GM18520 (cell line): ENCODE measurements at regions not wholly inside any gene's neighbourhood (a gene's known extent, or its start where the extent isn't known, plus 50 kb on each side); places are given as distances from the start of the nearest gene placed in this dataset.

Experiments used
- ATAC-seq: cut with Tn5 transposase; IDR thresholded peaks from one replicate; pipeline ENCODE4 v1.9.1; 2021; ENCODE audit not compliant: unreplicated experiment

DNA sequence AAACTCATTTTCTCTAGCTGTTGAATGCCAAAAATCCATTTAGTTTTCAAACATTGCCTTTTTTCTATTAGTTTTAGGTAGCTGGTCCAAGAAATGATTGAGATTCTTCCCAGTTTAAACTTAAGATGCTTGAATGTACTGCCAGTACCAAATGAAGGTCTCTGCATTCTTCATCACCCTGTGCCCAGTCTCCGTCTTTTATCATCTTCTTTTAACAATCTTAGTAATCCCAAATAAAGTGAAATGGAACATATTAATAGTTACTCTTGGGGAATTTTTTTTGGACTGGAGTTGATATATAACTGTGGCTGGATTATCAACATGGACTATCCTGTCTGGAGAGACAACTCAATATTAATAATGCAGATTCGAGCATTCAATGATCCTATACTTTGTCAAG, 54.1 kb upstream of the PCED1B start:
- ATAC-seq = no peak

DNA sequence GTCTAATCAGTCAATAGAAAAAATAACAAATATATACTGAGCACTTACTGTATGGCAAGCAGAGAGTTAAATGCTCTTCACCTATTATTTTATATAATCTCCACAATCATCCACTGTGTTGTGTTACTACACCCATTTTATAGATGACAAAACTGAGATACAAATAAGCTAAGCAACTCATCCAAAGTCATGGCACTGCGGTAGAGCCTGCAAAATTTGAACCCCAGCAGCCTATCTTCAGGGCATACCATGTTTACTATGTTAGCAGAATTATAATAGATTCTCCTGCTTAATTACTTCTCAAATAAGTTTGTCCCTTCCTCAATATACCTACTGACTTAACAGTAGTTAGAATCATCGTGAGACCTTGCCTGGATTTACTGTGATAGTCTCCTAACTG, 53.6 kb upstream of the PCED1B start:
- no peak for ATAC-seq

- no peak for ATAC-seq
Observed at GRCh38 chr12:47026291-47026690, 53.1 kb upstream of the PCED1B start.
